ENCODE measurements at regions not wholly inside any gene's neighbourhood (a gene's known extent, or its start where the extent isn't known, plus 50 kb on each side); places are given as distances from the start of the nearest gene placed in this dataset.

- no peak for DNase-seq (ENCODE audit: low read depth in 1 of 2, low spot score in 1 of 2)
- Histone ChIP-seq H3K27ac (replicated peaks) (no peak overlapping the region), H3K27me3 (ENCODE audit: insufficient read depth, poor library complexity, severe bottlenecking) (no peaks in the 10 kb centered on the region), H3K4me3 (replicated peaks; ENCODE audit: insufficient read depth, low read length) (no peak overlapping the region)
- TF ChIP-seq SPI1 (IDR thresholded peaks at IDR 0.05; ENCODE audit: borderline replicate concordance, low read depth) (no peak), CTCF (IDR thresholded peaks at IDR 0.05; ENCODE audit: insufficient read depth, low read length) (no peak), REST (IDR thresholded peaks at IDR 0.05; ENCODE audit: insufficient replicate concordance, low read depth) (no peak), GABPA (IDR thresholded peaks at IDR 0.05; ENCODE audit: low read depth) (no peak), POLR2AphosphoS5 (IDR thresholded peaks at IDR 0.05; ENCODE audit: low read depth) (no peak)
Measured at GRCh38 chr10:55227967-55228366, 426.9 kb upstream of the PCDH15 start.

- no peak overlapping the region for H3K27ac ChIP-seq (replicated peaks)
- H3K27me3 ChIP-seq (ENCODE audit: insufficient read depth, poor library complexity, severe bottlenecking), result no peaks in the 10 kb centered on the region
- DNase-seq (ENCODE audit: low read depth in 1 of 2, low spot score in 1 of 2), result no peak
- no peak overlapping the region for H3K4me3 ChIP-seq (replicated peaks; ENCODE audit: insufficient read depth, low read length)
- TF ChIP-seq REST (IDR thresholded peaks at IDR 0.05; ENCODE audit: insufficient replicate concordance, low read depth) (no peak), GABPA (IDR thresholded peaks at IDR 0.05; ENCODE audit: low read depth) (no peak), CTCF (IDR thresholded peaks at IDR 0.05; ENCODE audit: insufficient read depth, low read length) (no peak), POLR2AphosphoS5 (IDR thresholded peaks at IDR 0.05; ENCODE audit: low read depth) (no peak), SPI1 (IDR thresholded peaks at IDR 0.05; ENCODE audit: borderline replicate concordance, low read depth) (no peak)
Measured at GRCh38 chr10:55224007-55224781, 423.2 kb upstream of the PCDH15 start.

- no peak overlapping the region for H3K27ac ChIP-seq (replicated peaks)
- TF ChIP-seq GABPA (IDR thresholded peaks at IDR 0.05; ENCODE audit: low read depth), result no peak
- no peak for TF ChIP-seq POLR2AphosphoS5 (IDR thresholded peaks at IDR 0.05; ENCODE audit: low read depth)
- no peak for TF ChIP-seq REST (IDR thresholded peaks at IDR 0.05; ENCODE audit: insufficient replicate concordance, low read depth)
- no peak for TF ChIP-seq SPI1 (IDR thresholded peaks at IDR 0.05; ENCODE audit: borderline replicate concordance, low read depth)
- no peak for TF ChIP-seq CTCF (IDR thresholded peaks at IDR 0.05; ENCODE audit: insufficient read depth, low read length)
- DNase-seq (ENCODE audit: low read depth in 1 of 2, low spot score in 1 of 2), result no peak
Measured at GRCh38 chr10:55223352-55223751, 422.3 kb upstream of the PCDH15 start.

More at GRCh38 chr10:55223352-55223751, 422.3 kb upstream of the PCDH15 start:
- no peak overlapping the region for H3K4me3 ChIP-seq (replicated peaks; ENCODE audit: insufficient read depth, low read length)
- H3K27me3 ChIP-seq (ENCODE audit: insufficient read depth, poor library complexity, severe bottlenecking), result no peaks in the 10 kb centered on the region

All from HL-60 (cell line).